ENCODE measurements at regions not wholly inside any gene's neighbourhood (a gene's known extent, or its start where the extent isn't known, plus 50 kb on each side); places are given as distances from the start of the nearest gene placed in this dataset.

DNA sequence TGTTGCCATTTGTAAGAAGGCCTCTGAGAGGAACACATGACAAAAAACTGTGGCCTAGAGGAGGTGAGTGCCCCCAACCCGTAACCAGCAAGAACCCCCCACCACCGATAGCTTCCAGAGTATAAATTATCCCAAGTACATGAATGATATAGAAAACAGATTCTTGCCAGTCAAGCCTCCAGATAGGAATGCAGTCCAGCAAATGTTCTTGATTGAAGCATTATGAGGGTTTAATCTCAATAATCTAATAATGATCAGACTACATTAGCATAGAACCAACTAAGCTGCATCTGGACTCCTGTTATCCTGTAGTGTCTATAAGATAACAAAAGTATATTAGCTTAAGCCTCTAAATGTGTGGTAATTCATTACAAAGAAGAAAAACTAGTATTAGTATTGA, 908.9 kb upstream of the ATXN8OS start:
- Histone ChIP-seq H3K36me3 (ENCODE audit: control insufficient read depth, insufficient read depth, low read length) (no peaks in the 10 kb centered on the region), H3K27me3 (ENCODE audit: control insufficient read depth, insufficient read depth, low read length) (no peaks in the 10 kb centered on the region), H3K27ac (ENCODE audit: insufficient read depth, low read length) (no peak overlapping the region), H3K9ac (ENCODE audit: insufficient read depth, low read length) (no peak overlapping the region), H2AFZ (ENCODE audit: low read length) (no peak overlapping the region), H3K9me3 (ENCODE audit: control insufficient read depth, insufficient read depth, low read depth, low read length) (no peaks in the 10 kb centered on the region), H3K4me3 (replicated peaks in 1 of 4; ENCODE audit: control extremely low read depth in 1 of 4, insufficient read depth in 1 of 4, low read depth in 3 of 4, low read length in 4 of 4) (no peak overlapping the region), H3K4me1 (ENCODE audit: control insufficient read depth, extremely low read depth, insufficient read depth, low read length) (no peaks in the 10 kb centered on the region), H4K20me1 (ENCODE audit: control insufficient read depth, extremely low read depth, insufficient read depth, low read length) (no peaks in the 10 kb centered on the region), H3K79me2 (ENCODE audit: control insufficient read depth, insufficient read depth, low read length) (no peaks in the 10 kb centered on the region), H3K4me2 (ENCODE audit: extremely low read depth, insufficient read depth, low read length) (no peak overlapping the region)
- DNase-seq (ENCODE audit: low read depth in 2 of 2): no peak
- TF ChIP-seq EZH2 (IDR thresholded peaks at IDR 0.05; ENCODE audit: low read length, missing control alignments): no peak
- TF ChIP-seq CTCF (conservative IDR thresholded peaks at IDR 0.05 in 1 of 2, IDR thresholded peaks at IDR 0.05 in 1 of 2; ENCODE audit: low read depth in 1 of 2, low read length in 2 of 2): no peak

DNA sequence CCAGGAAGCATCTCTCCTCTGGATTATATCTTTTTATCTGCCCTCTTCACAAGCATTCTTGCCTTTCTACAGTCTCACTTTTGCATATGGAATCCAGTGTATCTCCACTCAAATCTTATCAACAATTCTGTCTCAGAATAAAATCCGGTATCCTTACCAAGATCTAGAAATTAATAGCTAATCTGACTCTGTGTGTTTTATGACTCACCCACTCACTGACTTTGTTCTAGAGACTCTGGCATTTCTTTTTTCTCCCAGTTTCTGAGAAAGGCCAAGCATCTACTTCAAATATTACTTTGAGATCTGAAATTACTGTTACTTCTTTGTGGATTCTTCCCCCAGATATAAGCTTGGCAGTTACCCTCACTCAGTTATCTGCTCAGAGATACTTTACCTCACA, 913.5 kb upstream of the ATXN8OS start:
- H3K9ac ChIP-seq (ENCODE audit: insufficient read depth, low read length): no peak overlapping the region
- TF ChIP-seq CTCF (conservative IDR thresholded peaks at IDR 0.05 in 1 of 2, IDR thresholded peaks at IDR 0.05 in 1 of 2; ENCODE audit: low read depth in 1 of 2, low read length in 2 of 2) (no peak), EZH2 (IDR thresholded peaks at IDR 0.05; ENCODE audit: low read length, missing control alignments) (no peak)
- no peaks in the 10 kb centered on the region for H3K79me2 ChIP-seq (ENCODE audit: control insufficient read depth, insufficient read depth, low read length)
- H4K20me1 ChIP-seq (ENCODE audit: control insufficient read depth, extremely low read depth, insufficient read depth, low read length): no peaks in the 10 kb centered on the region
- no peaks in the 10 kb centered on the region for H3K9me3 ChIP-seq (ENCODE audit: control insufficient read depth, insufficient read depth, low read depth, low read length)
- H3K4me3 ChIP-seq (replicated peaks in 1 of 4; ENCODE audit: control extremely low read depth in 1 of 4, insufficient read depth in 1 of 4, low read depth in 3 of 4, low read length in 4 of 4): no peak overlapping the region
- H3K27me3 ChIP-seq (ENCODE audit: control insufficient read depth, insufficient read depth, low read length): no peaks in the 10 kb centered on the region
- no peak overlapping the region for H3K27ac ChIP-seq (ENCODE audit: insufficient read depth, low read length)
- H3K36me3 ChIP-seq (ENCODE audit: control insufficient read depth, insufficient read depth, low read length): no peaks in the 10 kb centered on the region
- no peak for DNase-seq (ENCODE audit: low read depth in 2 of 2)
- H3K4me2 ChIP-seq (ENCODE audit: extremely low read depth, insufficient read depth, low read length): no peak overlapping the region
- no peak overlapping the region for H2AFZ ChIP-seq (ENCODE audit: low read length)
- H3K4me1 ChIP-seq (ENCODE audit: control insufficient read depth, extremely low read depth, insufficient read depth, low read length): no peaks in the 10 kb centered on the region

GRCh38 chr13:69180034-69180433, 927.6 kb upstream of the ATXN8OS start:
- Histone ChIP-seq H2AFZ (ENCODE audit: low read length) (no peak overlapping the region), H3K4me2 (ENCODE audit: extremely low read depth, insufficient read depth, low read length) (no peak overlapping the region), H3K4me3 (replicated peaks in 1 of 4; ENCODE audit: control extremely low read depth in 1 of 4, insufficient read depth in 1 of 4, low read depth in 3 of 4, low read length in 4 of 4) (no peak overlapping the region), H3K4me1 (ENCODE audit: control insufficient read depth, extremely low read depth, insufficient read depth, low read length) (no peaks in the 10 kb centered on the region), H4K20me1 (ENCODE audit: control insufficient read depth, extremely low read depth, insufficient read depth, low read length) (no peaks in the 10 kb centered on the region), H3K9me3 (ENCODE audit: control insufficient read depth, insufficient read depth, low read depth, low read length) (no peaks in the 10 kb centered on the region), H3K27ac (ENCODE audit: insufficient read depth, low read length) (no peak overlapping the region), H3K27me3 (ENCODE audit: control insufficient read depth, insufficient read depth, low read length) (no peaks in the 10 kb centered on the region), H3K36me3 (ENCODE audit: control insufficient read depth, insufficient read depth, low read length) (no peaks in the 10 kb centered on the region), H3K9ac (ENCODE audit: insufficient read depth, low read length) (no peak overlapping the region), H3K79me2 (ENCODE audit: control insufficient read depth, insufficient read depth, low read length) (no peaks in the 10 kb centered on the region)
- TF ChIP-seq EZH2 (IDR thresholded peaks at IDR 0.05; ENCODE audit: low read length, missing control alignments) (no peak), CTCF (conservative IDR thresholded peaks at IDR 0.05 in 1 of 2, IDR thresholded peaks at IDR 0.05 in 1 of 2; ENCODE audit: low read depth in 1 of 2, low read length in 2 of 2) (no peak)
- DNase-seq (ENCODE audit: low read depth in 2 of 2): no peak

Data from fibroblast of lung (primary cell).